ENCODE measurements at regions not wholly inside any gene's neighbourhood (a gene's known extent, or its start where the extent isn't known, plus 50 kb on each side); places are given as distances from the start of the nearest gene placed in this dataset.

DNA sequence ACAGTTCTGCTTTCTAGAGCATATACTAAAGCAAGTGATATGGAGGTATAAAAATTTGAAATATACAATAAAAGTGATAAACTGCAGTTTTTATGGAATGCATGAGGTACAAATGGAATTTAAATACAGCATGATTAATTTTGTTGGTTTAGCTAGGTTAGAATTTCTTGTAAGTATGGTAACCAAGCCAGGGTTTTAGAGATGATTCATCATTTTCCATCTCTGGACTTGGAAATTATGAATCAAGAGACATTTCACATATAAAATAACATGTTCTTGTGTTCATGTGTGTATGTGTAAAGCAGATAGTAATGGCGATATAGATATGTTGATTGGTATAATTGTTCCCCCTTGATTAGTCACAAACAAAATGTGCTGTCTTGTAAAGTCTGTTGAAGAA, 1219.8 kb downstream of the CDH8 start:
- Histone ChIP-seq H3F3A (replicated peaks; ENCODE audit: insufficient read depth) (no peaks in the 10 kb centered on the region), H3K9me3 (peaks cover 2% of the 10 kb centered on the region; the same call in 1 of the 2 replicates), H2AFZ (ENCODE audit: low read depth) (no peak overlapping the region), H3K4me2 (no peak overlapping the region), H3K27ac (ENCODE audit: low read depth in 2 of 2, low read length in 1 of 2) (no peak overlapping the region), H3K79me2 (ENCODE audit: insufficient read depth) (no peaks in the 10 kb centered on the region), H3K27me3 (ENCODE audit: insufficient read depth) (no peaks in the 10 kb centered on the region), H4K20me1 (ENCODE audit: insufficient read depth) (no peaks in the 10 kb centered on the region), H3K4me1 (ENCODE audit: control insufficient read depth in 1 of 2, insufficient read depth in 2 of 2, low read depth in 1 of 2, low read length in 1 of 2) (no peaks in the 10 kb centered on the region), H3K4me3 (ENCODE audit: low read depth in 2 of 2, low read length in 1 of 2) (no peak overlapping the region), H3K9me2 (peaks cover 3% of the 10 kb centered on the region; the same call in 1 of the 2 replicates), H3K36me3 (replicated peaks in 1 of 2; ENCODE audit: control insufficient read depth in 1 of 2, insufficient read depth in 2 of 2, low read length in 1 of 2) (no peaks in the 10 kb centered on the region), H3K9ac (no peak overlapping the region)
- WGBS (ENCODE audit: low lambda C conversion rate): 62% methylated on average over 1 of the region's 1 CpG
- TF ChIP-seq USF1 (IDR thresholded peaks at IDR 0.05; ENCODE audit: borderline replicate concordance, low read depth) (no peak), RXRA (IDR thresholded peaks at IDR 0.05; ENCODE audit: borderline replicate concordance, low read depth) (no peak), GATA2 (CRISPR knock-in tag; IDR thresholded peaks at IDR 0.05) (no peak), ELF1 (IDR thresholded peaks at IDR 0.05) (no peak), RAD21 (IDR thresholded peaks at IDR 0.05; ENCODE audit: low read length) (no peak), TCF12 (IDR thresholded peaks at IDR 0.05) (no peak), CHD2 (IDR thresholded peaks at IDR 0.05; ENCODE audit: low read length, partially characterized antibody) (no peak), NFIC (IDR thresholded peaks at IDR 0.05; ENCODE audit: borderline replicate concordance) (no peak), POLR2AphosphoS5 (IDR thresholded peaks at IDR 0.05; ENCODE audit: low read depth, low read length) (no peak), ZBTB33 (IDR thresholded peaks at IDR 0.05; ENCODE audit: borderline replicate concordance, low read depth) (no peak), RFX5 (IDR thresholded peaks at IDR 0.05; ENCODE audit: low read length) (no peak), TEAD4 (IDR thresholded peaks at IDR 0.05; ENCODE audit: borderline replicate concordance, insufficient read depth) (no peak), MEF2A (IDR thresholded peaks at IDR 0.05; ENCODE audit: borderline replicate concordance, low read depth) (no peak), SMC3 (IDR thresholded peaks at IDR 0.05; ENCODE audit: low read depth, low read length) (no peak), IRF3 (IDR thresholded peaks at IDR 0.05; ENCODE audit: low read depth, low read length) (no peak), MXI1 (IDR thresholded peaks at IDR 0.05; ENCODE audit: low read depth, low read length) (no peak), CTCF (IDR thresholded peaks at IDR 0.05) (no peak)
- TF ChIP-seq, protein P1, sequence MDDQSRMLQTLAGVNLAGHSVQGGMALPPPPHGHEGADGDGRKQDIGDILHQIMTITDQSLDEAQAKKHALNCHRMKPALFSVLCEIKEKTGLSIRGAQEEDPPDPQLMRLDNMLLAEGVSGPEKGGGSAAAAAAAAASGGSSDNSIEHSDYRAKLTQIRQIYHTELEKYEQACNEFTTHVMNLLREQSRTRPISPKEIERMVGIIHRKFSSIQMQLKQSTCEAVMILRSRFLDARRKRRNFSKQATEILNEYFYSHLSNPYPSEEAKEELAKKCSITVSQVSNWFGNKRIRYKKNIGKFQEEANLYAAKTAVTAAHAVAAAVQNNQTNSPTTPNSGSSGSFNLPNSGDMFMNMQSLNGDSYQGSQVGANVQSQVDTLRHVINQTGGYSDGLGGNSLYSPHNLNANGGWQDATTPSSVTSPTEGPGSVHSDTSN (IDR thresholded peaks at IDR 0.05): no peak
- TF ChIP-seq, protein P2, sequence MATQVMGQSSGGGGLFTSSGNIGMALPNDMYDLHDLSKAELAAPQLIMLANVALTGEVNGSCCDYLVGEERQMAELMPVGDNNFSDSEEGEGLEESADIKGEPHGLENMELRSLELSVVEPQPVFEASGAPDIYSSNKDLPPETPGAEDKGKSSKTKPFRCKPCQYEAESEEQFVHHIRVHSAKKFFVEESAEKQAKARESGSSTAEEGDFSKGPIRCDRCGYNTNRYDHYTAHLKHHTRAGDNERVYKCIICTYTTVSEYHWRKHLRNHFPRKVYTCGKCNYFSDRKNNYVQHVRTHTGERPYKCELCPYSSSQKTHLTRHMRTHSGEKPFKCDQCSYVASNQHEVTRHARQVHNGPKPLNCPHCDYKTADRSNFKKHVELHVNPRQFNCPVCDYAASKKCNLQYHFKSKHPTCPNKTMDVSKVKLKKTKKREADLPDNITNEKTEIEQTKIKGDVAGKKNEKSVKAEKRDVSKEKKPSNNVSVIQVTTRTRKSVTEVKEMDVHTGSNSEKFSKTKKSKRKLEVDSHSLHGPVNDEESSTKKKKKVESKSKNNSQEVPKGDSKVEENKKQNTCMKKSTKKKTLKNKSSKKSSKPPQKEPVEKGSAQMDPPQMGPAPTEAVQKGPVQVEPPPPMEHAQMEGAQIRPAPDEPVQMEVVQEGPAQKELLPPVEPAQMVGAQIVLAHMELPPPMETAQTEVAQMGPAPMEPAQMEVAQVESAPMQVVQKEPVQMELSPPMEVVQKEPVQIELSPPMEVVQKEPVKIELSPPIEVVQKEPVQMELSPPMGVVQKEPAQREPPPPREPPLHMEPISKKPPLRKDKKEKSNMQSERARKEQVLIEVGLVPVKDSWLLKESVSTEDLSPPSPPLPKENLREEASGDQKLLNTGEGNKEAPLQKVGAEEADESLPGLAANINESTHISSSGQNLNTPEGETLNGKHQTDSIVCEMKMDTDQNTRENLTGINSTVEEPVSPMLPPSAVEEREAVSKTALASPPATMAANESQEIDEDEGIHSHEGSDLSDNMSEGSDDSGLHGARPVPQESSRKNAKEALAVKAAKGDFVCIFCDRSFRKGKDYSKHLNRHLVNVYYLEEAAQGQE (IDR thresholded peaks at IDR 0.05; ENCODE audit: low read depth, low read length): no peak
- CTCF ChIA-PET: no interaction called here
- POLR2A ChIA-PET: no interaction called here
- DNase-seq: no peak

All from SK-N-SH (cell line).